GM21576 (cell line): ENCODE measurements at regions not wholly inside any gene's neighbourhood (a gene's known extent, or its start where the extent isn't known, plus 50 kb on each side); places are given as distances from the start of the nearest gene placed in this dataset.
"Not testable (repeated sequence)": the region's sequence is repeated elsewhere in the genome, so short reads cannot be mapped to it uniquely, and the experiment has no call there.

Experiments used
- ATAC-seq: cut with Tn5 transposase; IDR thresholded peaks from one replicate; pipeline ENCODE4 v1.9.1; 2021; ENCODE audit warnings: mild to moderate bottlenecking, moderate library complexity; ENCODE audit not compliant: unreplicated experiment

DNA sequence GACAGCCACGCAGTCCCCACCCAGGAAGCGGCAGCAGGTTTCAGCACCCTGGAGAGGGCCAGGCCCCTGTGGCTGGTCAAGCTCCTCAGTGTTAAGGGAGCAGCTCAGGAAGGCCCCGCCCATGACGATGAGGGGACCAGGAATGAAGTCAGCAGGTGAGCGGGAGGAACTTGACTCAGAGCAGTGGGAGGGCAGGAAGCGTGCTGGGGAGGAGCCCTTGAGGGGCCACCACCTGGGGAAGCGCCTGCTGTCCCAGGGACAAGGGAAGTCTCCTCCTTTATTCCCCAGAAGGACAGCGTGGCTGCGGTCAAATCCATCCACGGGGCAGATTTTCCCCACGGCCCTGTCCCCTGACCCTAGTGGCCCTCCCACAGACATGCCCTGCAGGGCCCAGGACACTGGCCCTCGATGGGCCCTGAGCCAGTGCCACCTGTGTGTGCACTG is 357.6 kb downstream of the ADGRD1 start:
- not testable (repeated sequence) for ATAC-seq

DNA sequence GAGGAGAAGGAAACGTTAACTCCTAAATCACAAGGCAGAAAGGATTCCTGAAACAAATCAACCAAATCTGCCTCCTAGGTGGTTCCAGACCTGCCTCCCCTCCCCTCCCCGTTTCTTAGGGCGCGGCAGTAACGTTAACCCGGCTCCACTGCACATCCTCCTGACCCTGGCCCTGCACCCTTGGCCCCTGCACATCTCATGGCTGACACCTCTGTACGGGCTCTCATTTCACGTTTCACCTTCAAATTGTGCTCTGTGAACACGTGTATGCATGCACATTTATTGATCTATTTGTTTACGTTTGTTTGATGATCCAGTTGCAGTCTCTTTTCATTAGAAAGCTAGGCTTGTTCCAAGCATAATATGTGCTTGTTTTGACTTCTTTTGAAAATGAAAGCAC is 358.1 kb downstream of the ADGRD1 start:
- no peak for ATAC-seq

DNA sequence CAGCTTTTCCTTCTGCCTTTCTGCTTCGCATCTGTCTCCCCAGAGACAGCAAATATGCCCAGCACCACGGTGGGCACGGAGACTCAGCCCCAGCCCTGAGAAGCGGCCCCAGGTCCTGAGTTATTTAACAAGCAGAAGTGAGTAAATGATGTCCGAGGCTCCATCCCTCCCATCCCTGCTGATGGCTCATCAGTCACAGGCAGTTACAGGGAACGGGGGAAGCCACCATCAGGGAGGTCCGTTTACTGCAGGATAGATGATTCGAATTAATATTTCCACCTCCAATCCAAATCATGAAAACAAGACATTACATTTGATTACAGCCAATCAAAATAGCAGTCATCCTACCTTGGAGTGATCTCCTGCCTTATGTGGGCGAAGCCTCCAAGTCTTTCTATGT is 358.7 kb downstream of the ADGRD1 start:
- ATAC-seq = not testable (repeated sequence)

DNA sequence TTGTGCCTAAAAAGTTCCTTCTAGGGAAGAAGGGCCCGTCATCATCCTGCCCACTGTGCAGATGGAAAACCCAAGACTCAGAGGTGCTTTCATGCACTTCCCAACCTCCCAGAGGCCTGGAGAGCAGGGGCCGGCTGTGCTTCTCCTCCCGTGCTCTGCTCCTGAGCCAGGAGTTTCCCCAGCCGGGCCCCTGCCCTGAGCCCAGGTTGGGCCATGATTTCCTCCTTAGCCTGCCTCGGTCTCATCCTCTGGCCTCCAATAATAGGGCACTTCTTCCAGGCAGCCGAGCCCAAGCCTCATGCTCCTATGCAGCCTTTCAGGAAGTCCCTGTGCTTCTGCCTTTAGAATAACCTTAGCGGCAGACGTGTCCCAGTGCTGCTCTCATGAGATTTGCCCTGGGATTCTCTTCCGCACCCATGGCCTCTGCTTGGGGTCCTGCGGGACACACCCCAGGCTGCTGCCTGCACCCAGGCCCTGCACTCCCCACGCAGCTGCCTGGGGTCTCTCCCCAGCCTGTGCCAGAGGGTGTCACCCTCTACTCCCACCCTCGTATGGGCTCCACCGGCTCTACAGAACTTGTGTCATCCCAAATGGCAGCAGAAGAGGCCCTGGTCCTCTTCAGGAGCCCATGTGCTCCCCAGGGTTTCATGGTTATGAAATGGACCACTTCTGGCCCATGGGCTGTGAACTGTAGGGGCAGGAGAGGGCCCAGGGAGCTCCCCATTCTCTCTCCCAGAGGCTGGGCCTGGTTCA is 359.3 kb downstream of the ADGRD1 start:
- no peak for ATAC-seq

DNA sequence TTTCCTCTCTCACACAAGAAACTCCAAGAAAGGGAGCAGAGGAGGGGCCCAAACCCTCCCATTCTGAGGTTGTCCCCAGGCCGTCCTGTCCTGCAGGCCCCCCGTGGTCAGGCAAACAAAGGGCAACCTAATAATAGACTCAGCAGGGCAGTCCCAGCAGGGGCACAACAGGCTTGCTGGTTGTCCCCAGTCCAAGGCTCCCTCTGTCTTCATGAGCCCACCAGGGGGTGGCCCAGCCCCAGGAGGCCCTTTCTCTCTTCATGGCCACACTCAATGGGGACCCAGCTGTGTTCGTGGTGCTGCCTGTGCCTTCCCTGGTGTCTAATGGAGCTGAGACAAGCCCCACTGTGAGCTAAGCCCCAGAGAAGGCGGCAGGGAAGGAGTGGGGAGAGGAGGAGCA is 359.9 kb downstream of the ADGRD1 start:
- no peak for ATAC-seq

DNA sequence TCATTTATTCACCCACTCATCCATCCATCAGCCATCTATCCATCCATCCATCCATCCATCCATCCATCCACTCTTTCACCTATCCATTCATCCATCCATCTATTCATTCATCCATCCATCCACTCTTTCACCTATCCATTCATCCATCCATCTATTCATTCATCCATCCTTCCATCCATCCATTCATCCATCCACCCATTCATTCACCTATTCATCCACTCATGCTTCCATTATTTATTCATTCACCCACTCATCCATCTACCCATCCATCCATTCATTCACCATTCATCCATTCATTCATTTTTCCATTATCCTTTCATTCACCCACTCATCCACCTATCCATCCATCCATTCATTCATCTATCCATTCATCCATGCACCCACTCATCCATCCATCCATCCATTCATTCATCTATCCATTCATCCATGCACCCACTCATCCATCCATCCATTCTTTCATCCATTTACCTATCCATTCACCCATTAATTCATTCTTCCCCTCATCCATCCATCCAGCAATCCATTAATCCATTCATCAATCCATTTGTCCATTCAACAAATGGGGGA is 360.9 kb downstream of the ADGRD1 start:
- no peak for ATAC-seq

DNA sequence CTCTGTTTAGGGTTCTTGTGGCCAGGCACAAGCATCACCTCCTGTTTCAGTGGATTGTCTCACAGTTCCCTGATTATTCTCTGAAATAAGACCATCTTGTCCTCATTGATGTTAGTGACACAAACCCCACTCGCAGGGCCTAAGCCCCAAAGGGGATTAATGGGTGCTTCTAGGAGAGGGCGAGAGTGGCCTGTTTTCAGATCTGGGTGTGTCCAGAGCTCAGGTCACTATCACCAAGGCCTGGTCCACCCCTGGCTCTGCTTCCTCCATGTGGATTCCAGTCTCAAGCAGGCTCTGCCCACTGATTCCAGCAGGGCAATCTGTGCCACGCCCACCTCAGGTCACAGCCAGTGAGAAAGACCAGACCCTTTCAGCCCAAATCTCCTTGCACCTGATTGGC is 361.9 kb downstream of the ADGRD1 start:
- no peak for ATAC-seq

DNA sequence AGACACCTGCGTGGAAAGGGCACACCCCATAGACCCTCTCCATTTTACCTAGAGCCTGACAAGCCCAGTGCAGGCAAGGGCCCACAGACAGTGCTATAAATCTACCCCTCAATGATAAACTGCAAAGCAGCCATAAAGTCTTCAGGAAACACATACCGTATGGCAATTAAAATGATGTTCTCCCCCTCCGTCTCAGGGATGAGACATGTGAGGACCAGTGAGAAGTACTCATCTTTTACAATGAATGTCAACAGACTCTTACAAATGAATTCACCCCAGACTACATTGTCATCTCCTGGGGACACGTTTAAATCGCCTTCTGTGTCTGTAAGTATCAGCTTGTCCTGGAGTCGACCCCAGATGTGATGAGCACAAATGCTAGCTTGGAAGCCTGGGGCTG is 362.7 kb downstream of the ADGRD1 start:
- no peak for ATAC-seq

DNA sequence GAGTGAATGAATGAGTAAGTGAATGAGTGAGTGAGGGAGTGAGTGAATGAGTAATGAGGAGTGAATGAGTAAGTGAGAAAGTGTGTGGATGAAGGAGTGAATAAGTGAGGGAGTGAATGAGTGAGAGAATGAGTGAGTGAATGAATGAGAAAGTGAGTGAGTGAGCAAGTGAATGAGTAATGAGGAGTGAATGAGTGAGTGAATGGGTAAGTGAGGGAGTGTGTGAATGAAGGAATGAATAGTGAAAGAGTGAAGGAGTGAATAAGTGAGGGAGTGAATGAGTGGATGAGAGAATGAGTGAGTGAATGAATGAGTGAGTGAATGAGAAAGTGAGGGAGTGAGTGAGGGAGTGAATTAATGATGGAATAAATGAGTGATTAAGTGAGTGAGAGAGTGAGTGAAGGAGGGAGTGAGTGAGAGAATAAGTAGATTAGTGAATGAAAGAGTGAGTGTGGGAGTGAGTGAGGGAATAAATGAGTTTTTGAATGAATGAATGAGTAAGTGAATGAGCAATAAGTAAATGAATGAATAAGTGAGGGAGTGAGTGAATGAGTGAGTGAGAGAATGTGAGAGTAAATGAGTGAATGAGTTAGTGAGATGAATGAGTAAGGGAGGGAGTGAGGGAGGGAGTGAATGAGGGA is 364.5 kb downstream of the ADGRD1 start:
- ATAC-seq = no peak

DNA sequence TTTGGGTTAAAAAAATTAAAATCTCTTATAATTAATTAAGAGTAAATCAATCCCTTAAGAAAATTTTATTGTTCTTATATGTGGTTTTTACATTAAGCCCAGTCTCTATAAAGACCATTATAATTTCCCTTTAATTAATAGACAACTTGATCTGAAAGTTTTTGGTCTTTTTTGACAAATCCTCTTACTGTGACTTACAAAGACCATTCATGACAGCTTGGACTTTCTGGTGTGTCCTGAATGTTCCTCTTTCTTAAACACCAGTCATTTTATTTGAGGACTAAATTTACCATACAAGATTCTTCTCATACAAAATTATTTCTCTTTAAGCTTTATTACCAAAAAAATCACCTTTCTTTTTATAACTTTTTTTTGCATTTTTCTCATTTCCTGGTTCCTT is 368.3 kb downstream of the ADGRD1 start:
- no peak for ATAC-seq

DNA sequence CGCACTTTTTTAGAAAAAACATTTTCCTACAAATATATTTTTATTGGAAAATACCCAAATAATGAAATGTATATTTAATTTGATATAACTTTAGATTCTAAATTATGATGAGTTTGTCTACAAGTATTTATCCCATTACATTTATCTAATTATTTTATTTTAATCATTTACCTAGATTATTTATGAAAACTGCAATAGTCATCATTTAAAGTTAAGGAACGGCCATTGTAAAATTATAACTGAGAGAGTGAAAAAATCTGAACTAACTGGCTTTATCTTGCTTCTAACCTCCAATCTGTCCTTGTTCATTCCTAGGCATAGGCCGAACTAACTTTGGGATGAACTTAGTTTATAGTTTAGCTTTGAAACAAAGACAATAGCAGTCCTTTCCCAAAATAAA is 368.8 kb downstream of the ADGRD1 start:
- ATAC-seq = not testable (repeated sequence)

DNA sequence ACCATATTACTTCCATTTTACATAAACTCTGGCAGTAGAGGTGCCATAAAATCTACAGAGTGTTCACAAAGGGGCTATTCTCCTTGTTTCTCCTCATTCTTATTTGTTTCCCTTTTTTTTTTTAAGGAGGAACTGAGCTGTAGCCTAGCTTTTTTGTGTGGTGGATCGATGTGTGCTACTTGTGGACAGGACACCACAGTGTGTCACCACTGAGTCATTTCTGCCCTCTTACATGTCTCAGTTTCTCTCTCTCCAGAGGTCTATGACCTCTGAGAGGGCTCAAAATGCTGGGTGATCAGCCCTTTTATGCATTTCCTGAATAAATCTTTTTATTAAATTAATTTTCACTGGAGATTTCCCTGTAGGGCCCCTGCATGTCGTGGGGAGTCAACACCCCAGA is 370.2 kb downstream of the ADGRD1 start:
- ATAC-seq = no peak

DNA sequence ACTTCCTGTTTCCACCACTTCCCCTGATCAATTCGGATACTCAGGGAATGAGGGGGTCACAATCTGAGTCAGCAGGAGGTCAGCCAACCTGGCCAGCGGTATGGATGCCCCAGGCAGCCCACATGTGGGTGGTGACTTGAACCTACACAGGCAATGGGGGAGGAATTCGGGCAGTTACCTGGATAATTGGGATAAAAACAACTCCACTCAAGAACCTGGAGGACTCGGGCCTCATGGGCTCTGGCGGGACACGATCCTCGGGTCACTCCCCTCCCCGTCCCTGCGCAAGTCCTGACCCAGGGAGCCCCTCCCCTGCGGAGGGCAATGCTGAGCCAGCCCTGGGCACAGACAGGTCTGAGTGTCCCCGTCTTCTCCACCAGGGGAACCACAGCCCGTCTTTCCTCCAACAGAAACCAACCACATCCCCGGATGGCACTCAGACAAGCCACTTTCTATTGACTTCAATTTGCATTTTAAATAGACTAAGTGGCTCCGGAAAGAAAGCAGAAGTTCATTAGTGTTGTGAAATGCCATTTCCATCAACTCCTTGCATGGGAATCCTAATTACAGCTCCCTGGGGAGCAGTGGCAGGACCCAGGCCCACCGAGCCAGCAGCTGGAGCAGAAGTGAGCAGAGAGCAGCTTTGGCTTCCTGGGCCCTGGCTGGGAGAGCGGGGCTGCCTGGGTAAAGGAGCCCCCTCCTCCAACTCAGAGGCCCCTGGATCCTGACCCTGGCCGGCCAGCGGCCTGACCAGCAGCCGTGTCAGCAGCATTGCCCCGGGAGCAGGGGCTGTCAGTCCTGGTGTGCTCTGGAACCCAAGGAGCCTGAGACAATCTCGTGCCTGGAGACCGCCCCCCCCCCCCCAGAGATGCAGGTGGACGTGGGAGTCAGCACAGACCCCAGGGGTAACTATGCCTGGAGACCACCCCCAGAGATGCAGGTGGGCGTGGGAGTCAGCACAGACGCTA is 374.1 kb downstream of the ADGRD1 start:
- ATAC-seq = no peak

DNA sequence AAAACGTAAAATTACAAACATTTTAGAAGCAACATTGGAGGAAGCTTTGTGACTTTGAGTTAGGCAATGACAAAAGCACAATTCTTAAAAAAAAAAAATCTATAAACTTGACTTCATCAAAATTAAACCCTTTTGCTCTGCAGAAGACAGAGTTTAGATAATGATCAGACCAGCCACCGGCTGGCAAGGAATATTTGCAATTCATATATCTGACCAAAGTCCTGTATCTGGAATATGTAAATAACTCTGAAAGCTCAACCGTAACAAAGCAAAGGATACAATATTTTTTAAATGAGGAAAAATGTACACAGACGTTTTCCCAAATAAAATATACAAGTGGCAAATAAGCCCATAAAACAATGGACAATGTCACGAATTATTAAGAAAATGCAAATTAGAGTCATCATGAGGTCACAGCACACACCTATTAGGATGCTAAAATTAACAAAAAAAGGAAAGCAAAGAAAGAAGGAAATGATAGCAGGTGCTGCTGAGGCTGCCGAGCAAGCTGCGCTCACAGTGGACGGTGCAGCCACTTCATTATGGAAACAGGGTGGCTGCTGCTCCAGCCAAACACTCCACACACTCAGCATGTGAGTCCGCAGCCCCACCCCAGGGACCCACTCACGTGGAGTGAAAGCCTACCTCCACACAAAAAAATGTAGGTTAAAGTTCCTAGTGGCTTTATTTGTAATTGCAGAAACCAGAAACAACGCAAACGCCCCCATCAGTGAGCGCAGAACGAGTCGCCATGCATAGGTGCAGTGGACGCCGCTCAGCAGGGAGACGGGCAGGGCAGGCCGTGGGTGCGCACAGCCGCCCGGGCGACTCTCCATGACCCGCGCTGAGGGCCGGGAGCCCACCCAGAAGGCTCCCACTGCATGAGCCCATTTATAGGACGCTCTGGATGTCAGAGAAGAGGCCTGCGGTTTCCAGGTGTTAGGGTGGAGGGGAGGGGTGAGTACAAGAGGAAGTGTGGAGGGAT is 375.4 kb downstream of the ADGRD1 start:
- ATAC-seq = not testable (repeated sequence)

DNA sequence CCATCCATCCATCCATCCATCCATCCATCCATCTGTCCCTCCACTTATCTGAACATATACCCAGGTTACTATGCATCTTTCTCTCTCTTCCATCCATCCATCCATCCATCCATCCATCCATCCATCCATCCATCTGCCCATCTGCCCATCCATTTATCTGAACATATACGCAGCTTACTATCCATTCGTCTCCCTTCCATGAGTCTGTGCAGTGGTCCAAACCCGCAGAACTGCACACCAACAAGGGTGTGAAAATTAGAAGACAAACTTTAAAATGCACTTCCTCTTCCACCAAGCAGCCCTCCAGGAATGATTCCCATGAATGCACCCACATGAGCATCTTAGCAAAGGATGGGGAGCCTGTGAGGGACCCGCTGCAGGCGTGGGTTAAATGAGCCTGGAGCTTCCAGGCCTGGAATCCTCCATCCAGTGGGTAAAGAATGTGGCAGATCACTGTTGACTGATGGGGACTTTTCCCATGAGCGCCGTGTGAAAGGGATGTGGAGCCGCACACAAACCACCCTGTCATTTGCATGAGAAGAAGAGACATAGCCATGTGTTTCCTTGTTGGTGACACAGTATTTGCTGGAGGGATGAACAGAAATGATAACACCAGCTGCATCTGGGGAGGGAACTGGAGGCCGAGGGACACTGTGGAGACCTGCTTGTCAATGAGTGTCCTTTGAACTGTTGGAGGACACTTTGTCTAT is 376.6 kb downstream of the ADGRD1 start:
- no peak for ATAC-seq

DNA sequence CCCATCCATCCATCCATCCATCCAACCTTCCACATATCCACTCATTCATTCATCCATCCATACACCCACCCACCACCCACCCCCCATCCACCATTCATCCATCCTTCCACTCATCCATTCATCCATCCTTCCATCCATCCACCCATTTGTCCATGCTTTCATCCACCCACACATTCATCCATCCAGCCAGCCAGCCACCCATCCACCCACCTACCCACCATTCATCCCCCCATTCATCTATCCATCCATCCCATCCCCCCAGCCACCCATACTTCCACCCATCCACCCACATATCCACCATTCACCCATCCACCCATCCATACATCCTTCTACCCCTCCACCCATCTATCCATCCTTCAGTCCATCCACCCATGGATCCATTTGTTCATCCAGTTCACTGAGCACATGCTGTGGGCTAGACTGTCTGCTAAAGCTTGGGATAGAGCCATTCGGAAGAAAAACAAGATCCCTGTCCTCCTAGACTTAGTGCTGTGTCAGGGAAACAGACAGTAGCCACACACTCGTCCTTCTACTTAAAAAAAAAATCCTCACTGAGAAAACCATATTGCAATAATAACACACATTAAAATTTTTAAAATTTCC is 377.5 kb downstream of the ADGRD1 start:
- no peak for ATAC-seq

DNA sequence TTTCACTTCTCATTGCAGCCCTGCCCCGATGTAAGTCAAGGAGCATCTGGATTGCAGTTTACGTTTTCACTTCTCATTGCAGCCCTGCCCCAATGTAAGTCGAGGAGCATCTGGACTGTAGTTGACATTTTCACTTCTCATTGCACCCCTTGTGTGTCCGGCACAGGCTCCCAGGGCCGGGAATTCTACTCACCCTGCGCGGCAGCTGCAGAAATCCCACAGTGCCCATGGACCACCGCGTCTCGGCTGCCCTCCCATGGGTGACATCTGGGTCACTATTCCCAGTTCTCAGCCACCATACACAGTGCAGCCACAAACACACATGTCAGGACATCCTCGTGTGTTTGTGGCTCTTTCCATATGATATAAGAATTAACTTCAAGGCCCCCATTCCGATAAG is 378.5 kb downstream of the ADGRD1 start:
- no peak for ATAC-seq

DNA sequence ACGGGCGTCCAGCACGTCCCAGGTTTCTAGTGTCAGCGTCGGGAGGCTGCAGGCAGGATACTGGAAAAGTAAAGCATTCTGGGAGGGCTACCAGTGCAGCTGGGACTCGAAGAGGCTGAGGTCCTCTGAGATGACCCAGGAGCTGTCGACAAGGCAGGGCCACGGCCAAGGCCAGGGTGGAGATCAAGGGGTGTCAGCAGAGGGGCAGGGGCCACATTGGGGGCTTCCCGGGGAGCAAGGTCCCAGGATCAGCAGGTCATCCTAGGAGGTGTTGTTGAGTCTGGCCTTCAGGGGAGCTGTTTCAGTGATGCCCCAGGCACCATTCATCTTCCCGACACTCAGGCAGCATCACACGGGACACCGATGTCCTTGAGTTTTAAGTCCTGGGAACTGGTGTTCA is 377.8 kb upstream of the SFSWAP start:
- ATAC-seq = no peak
